HepG2 (cell line): ENCODE measurements at regions not wholly inside any gene's neighbourhood (a gene's known extent, or its start where the extent isn't known, plus 50 kb on each side); places are given as distances from the start of the nearest gene placed in this dataset.
A peak's percentile ranks its signal among the peaks of the same experiment; 100 is the strongest.

Source experiments
- ATAC-seq: fragments of 200-7000 bp; cut with Tn5 transposase; 3 replicates; pipeline ENCODE4 v1.9.1; 2020; ENCODE audit warnings: mild to moderate bottlenecking, moderate library complexity
- BruUV-seq: library from RNA; stranded (reverse); fragments of 400-500 nt; replicated peaks from 2 replicates; lab custom pipeline; 2021; lab: Mats Ljungman, UMichigan
- CTCF ChIA-PET: fragments of 300-600 bp; formaldehyde crosslinking; extraction: SDS; loops from one replicate; lab custom pipeline; 2021; ENCODE audit warnings: low total read pairs, inconsistent platforms, low intra/inter-chr PET ratio; lab: Yijun Ruan, JAX
- POLR2A ChIA-PET: fragments of 350-600 bp; sonication (Branson Sonifier 250); formaldehyde crosslinking; loops from one replicate; lab custom pipeline; 2020; ENCODE audit warnings: antibody characterized with exemption, inconsistent platforms; lab: Yijun Ruan, JAX
- DNase-seq: peaks from one replicate; pipeline ENCODE4 v3.0.0-alpha.2; 2015; ENCODE audit warnings: low spot score
- FAIRE-seq: peaks from 3 replicates; lab custom pipeline; 2011; peaks lifted over from hg19 to GRCh38; lab: Jason Lieb, UNC
- H2AFZ ChIP-seq: one replicate; pipeline ENCODE4 v1.6.1; 2011; ENCODE audit warnings: low read length, inconsistent platforms
- H3K27ac ChIP-seq: fragments of 300-600 bp; 3 replicates; pipeline ENCODE4 v1.8.0; 2011; ENCODE audit warnings: mixed run types, mild to moderate bottlenecking, mixed read lengths, low read length, inconsistent platforms; ENCODE audit not compliant: insufficient read depth; ENCODE audit errors: extremely low read length
- H3K27me3 ChIP-seq, 2 experiments: fragments of 200-600 bp in 1 of 2; 2 replicates in 1 of 2; 3 replicates in 1 of 2; pipeline versions ENCODE4 v1.6.0 to v1.8.0; 2011; ENCODE audit warnings: low read length in 2 of 2, mild to moderate bottlenecking in 2 of 2, moderate library complexity in 2 of 2, inconsistent platforms in 1 of 2; ENCODE audit not compliant: insufficient read depth in 2 of 2, control insufficient read depth in 1 of 2
- H3K36me3 ChIP-seq, 2 experiments: fragments of 200-600 bp in 1 of 2; replicated peaks in 1 of 2; 2 replicates in 1 of 2; 3 replicates in 1 of 2; pipeline versions ENCODE4 v1.5.1 to v1.8.0; 2011; ENCODE audit warnings: low read length in 2 of 2, inconsistent platforms in 1 of 2; ENCODE audit not compliant: insufficient read depth in 2 of 2, control insufficient read depth in 1 of 2
- H3K4me1 ChIP-seq: 2 replicates; pipeline ENCODE4 v1.5.1; 2012; ENCODE audit warnings: low read length, inconsistent platforms; ENCODE audit not compliant: insufficient read depth
- H3K4me2 ChIP-seq: 2 replicates; pipeline ENCODE4 v1.6.0; 2011; ENCODE audit warnings: low read depth, low read length, inconsistent platforms
- H3K4me3 ChIP-seq, 3 experiments: fragments of 200-600 bp in 1 of 3; sonication (generic), shearing (Covaris generic) in 1 of 3; replicated peaks in 1 of 3; 2 replicates each; pipeline ENCODE4 v1.5.1; 2011 to 2016; ENCODE audit warnings: low read length in 3 of 3, inconsistent platforms in 2 of 3, low read depth in 2 of 3, mild to moderate bottlenecking in 2 of 3, control low read depth in 1 of 3, mixed read lengths in 1 of 3; ENCODE audit not compliant: insufficient read depth in 1 of 3
- H3K79me2 ChIP-seq: one replicate; pipeline ENCODE4 v1.6.1; 2011; ENCODE audit warnings: low read length, inconsistent platforms; ENCODE audit not compliant: insufficient read depth
- H3K9ac ChIP-seq: 2 replicates; pipeline ENCODE4 v1.6.0; 2011; ENCODE audit warnings: mild to moderate bottlenecking, low read depth, low read length, inconsistent platforms; ENCODE audit not compliant: insufficient read depth
- H3K9me3 ChIP-seq: 2 replicates; pipeline ENCODE4 v1.5.1; 2012; ENCODE audit warnings: mild to moderate bottlenecking, low read length
- H4K20me1 ChIP-seq: 2 replicates; pipeline ENCODE4 v1.6.0; 2011; ENCODE audit warnings: inconsistent platforms, mild to moderate bottlenecking, low read length, moderate library complexity; ENCODE audit not compliant: insufficient read depth
- ARID2 ChIP-seq: sonication (generic); formaldehyde crosslinking; IDR thresholded peaks from 2 replicates; pipeline ENCODE4 v1.8.1; 2022; ENCODE audit warnings: mild to moderate bottlenecking, missing genetic modification reagents, borderline replicate concordance
- DPF2 ChIP-seq: sonication (generic); formaldehyde crosslinking; IDR thresholded peaks from 2 replicates; pipeline ENCODE4 v1.4.0; 2020; ENCODE audit warnings: mild to moderate bottlenecking, low read depth, missing genetic modification reagents, borderline replicate concordance
- GTF3A ChIP-seq: sonication (generic); formaldehyde crosslinking; conservative IDR thresholded peaks from 2 replicates; pipeline ENCODE4 v1.4.0; 2020; ENCODE audit warnings: mild to moderate bottlenecking, missing genetic modification reagents
- HMGA1 ChIP-seq: sonication (generic); formaldehyde crosslinking; conservative IDR thresholded peaks from 2 replicates; pipeline ENCODE4 v1.4.0; 2020; ENCODE audit warnings: missing genetic modification reagents
- KAT2B ChIP-seq: fragments of 150-350 bp; IDR thresholded peaks from 2 replicates; pipeline ENCODE4 v1.6.1; 2014; ENCODE audit warnings: low read depth, low read length, borderline replicate concordance
- KLF16 ChIP-seq, 2 experiments: sonication (generic) in 1 of 2; formaldehyde crosslinking in 1 of 2; IDR thresholded peaks; 2 replicates each; pipeline versions ENCODE4 v1.6.1 to v1.8.0; 2016 to 2023; ENCODE audit warnings: missing genetic modification reagents in 2 of 2, missing compliant biosample characterization in 1 of 2
- NR2F1 ChIP-seq, 2 experiments: fragments of 450-650 bp in 1 of 2; formaldehyde crosslinking in 1 of 2; IDR thresholded peaks; 2 replicates each; pipeline versions ENCODE4 v1.5.0 to v1.6.1; 2016 to 2020; ENCODE audit warnings: mild to moderate bottlenecking in 1 of 2, missing compliant biosample characterization in 1 of 2, missing genetic modification reagents in 1 of 2, moderate library complexity in 1 of 2
- PREB ChIP-seq: sonication (generic); formaldehyde crosslinking; IDR thresholded peaks from 2 replicates; pipeline ENCODE4 v1.4.0; 2020; ENCODE audit warnings: missing genetic modification reagents
- ZFY ChIP-seq: sonication (generic); formaldehyde crosslinking; IDR thresholded peaks from 2 replicates; pipeline ENCODE4 v1.4.0; 2020; ENCODE audit warnings: missing genetic modification reagents
- ZNF282 ChIP-seq: fragments of 450-650 bp; IDR thresholded peaks from 2 replicates; pipeline ENCODE4 v1.6.1; 2018; ENCODE audit not compliant: partially characterized antibody
- ZNF546 ChIP-seq: sonication (generic); formaldehyde crosslinking; conservative IDR thresholded peaks from 2 replicates; pipeline ENCODE4 v1.8.1; 2023; ENCODE audit warnings: mild to moderate bottlenecking, missing genetic modification reagents
- ZNF709 ChIP-seq: sonication (generic); formaldehyde crosslinking; IDR thresholded peaks from 2 replicates; pipeline ENCODE4 v1.5.0; 2020; ENCODE audit warnings: mild to moderate bottlenecking, missing genetic modification reagents
- ZNF780A ChIP-seq: sonication (generic); formaldehyde crosslinking; IDR thresholded peaks from 2 replicates; pipeline ENCODE4 v1.8.0; 2022; ENCODE audit warnings: mild to moderate bottlenecking, missing genetic modification reagents, moderate library complexity
- WGBS: methylation state at CpG from one replicate; pipeline ENCODE4 v1.1.6; 2017; ENCODE audit warnings: low lambda C conversion rate; 5-methylcytosine and 5-hydroxymethylcytosine counted together
- in situ Hi-C: cut with HindIII; loops from 2 replicates; pipeline ENCODE4 v1.10.0; 2017; ENCODE audit warnings: low pct_unique_long_range_greater_than_20kb; ENCODE audit not compliant: extremely low pct_ligation_motif_present
- intact Hi-C: fragments of 100-400 bp; cut with micrococcal nuclease; formaldehyde crosslinking; loops from one replicate; pipeline ENCODE4 v1.10.0; 2022; ENCODE audit not compliant: unreplicated experiment

DNA sequence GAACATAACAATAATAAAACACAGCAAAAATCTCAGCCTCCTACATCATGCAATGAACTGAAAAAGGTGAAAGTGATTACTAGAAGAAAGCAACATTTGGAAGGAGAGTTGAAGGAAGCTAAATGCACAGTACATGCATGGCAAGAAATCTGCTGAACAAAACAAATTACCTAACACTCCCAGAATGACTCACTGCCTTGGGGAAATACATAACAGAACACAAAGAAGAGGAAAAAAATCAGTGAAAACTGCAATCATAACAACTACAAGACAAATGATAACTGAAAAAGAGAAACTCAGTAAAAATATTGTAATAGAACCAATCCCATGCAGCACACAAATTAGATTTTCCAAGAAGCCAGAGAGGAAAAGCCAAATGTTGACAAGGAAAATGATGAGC lies 1513.2 kb downstream of the ARAP2 start (continued):
- TF ChIP-seq PREB (CRISPR knock-in tag) (no peak), ZNF780A (no peak), ARID2 (CRISPR knock-in tag) (no peak), NR2F1 (CRISPR knock-in tag; IDR thresholded peaks at IDR 0.05) (no peak), ZFY (CRISPR knock-in tag) (no peak), ZNF546 (CRISPR knock-in tag) (no peak)

GRCh38 chr4:34732176-34732950 lies 1512.0 kb downstream of the ARAP2 start:
- CTCF ChIA-PET: no interaction called here

More at GRCh38 chr4:34732176-34732950, 1512.0 kb downstream of the ARAP2 start:
- intact Hi-C loops (no loop called here), in situ Hi-C loops (no loop called here)
- no peak overlapping the region for H3K4me3 ChIP-seq
- no peak overlapping the region for H2AFZ ChIP-seq
- POLR2A ChIA-PET: no interaction called here
- peaks cover 30% of the 10 kb centered on the region for H3K4me1 ChIP-seq
- no peaks in the 10 kb centered on the region for H3K9me3 ChIP-seq
- TF ChIP-seq KLF16 (CRISPR knock-in tag; IDR thresholded peaks at IDR 0.05) (no peak), GTF3A (no peak), HMGA1 (CRISPR knock-in tag) (no peak), KAT2B (peak; percentile 62), ZNF282 (no peak), DPF2 (CRISPR knock-in tag) (no peak), ZNF709 (no peak)
- H3K27ac ChIP-seq: no peak overlapping the region
- DNase-seq (peak; percentile 2), ATAC-seq (peak; percentile 58), FAIRE-seq (no peak)
- H3K9ac ChIP-seq: no peak overlapping the region
- WGBS: 3% methylated on average over 2 of the region's 2 CpGs
- H3K4me2 ChIP-seq: peak overlapping the region; percentile 31; the same call in 1 of the 2 replicates
- H3K27me3 ChIP-seq: no peaks in the 10 kb centered on the region
- no TSS peak for BruUV-seq
- H4K20me1 ChIP-seq: no peaks in the 10 kb centered on the region
- no peaks in the 10 kb centered on the region for H3K36me3 ChIP-seq
- H3K79me2 ChIP-seq: no peaks in the 10 kb centered on the region
